Endothelial cell of umbilical vein (primary cell): ENCODE measurements at regions not wholly inside any gene's neighbourhood (a gene's known extent, or its start where the extent isn't known, plus 50 kb on each side); places are given as distances from the start of the nearest gene placed in this dataset.

Experiments used
- BruUV-seq: library from RNA; stranded (reverse); fragments of 400-500 nt; replicated peaks from 2 replicates; lab custom pipeline; 2021; lab: Mats Ljungman, UMichigan
- CTCF ChIA-PET: fragments of 300-600, 350-600 bp; sonication (Branson Sonifier 250); formaldehyde crosslinking; loops from one replicate; lab custom pipeline; 2021; ENCODE audit warnings: antibody characterized with exemption, inconsistent platforms; lab: Charles Lee
- POLR2A ChIA-PET: fragments of 300-600, 350-600 bp; sonication (Branson Sonifier 250); formaldehyde crosslinking; loops from one replicate; lab custom pipeline; 2021; ENCODE audit warnings: antibody characterized with exemption, inconsistent platforms; lab: Charles Lee
- DNase-seq: peaks from one replicate; pipeline ENCODE4 v3.0.0-alpha.2; 2011; ENCODE audit warnings: low read depth, low spot score
- FAIRE-seq: peaks from 2 replicates; lab custom pipeline; 2011; peaks lifted over from hg19 to GRCh38; lab: Jason Lieb, UNC
- H2AFZ ChIP-seq: 2 replicates; pipeline ENCODE4 v1.6.0; 2012; ENCODE audit warnings: low read depth, low read length, control low read depth, inconsistent platforms
- H3K27ac ChIP-seq: 2 replicates; pipeline ENCODE4 v1.5.1; 2011; ENCODE audit warnings: low read depth, mild to moderate bottlenecking, control low read depth, low read length, moderate library complexity; ENCODE audit not compliant: insufficient read depth
- H3K27me3 ChIP-seq, 2 experiments: 2 replicates each; pipeline versions ENCODE4 v1.6.0 to v1.6.1; 2011; ENCODE audit warnings: low read length in 2 of 2, mixed read lengths in 1 of 2; ENCODE audit not compliant: control insufficient read depth in 2 of 2, insufficient read depth in 2 of 2
- H3K36me3 ChIP-seq, 2 experiments: 2 replicates in 1 of 2; 3 replicates in 1 of 2; pipeline ENCODE4 v1.5.1; 2011; ENCODE audit warnings: low read length in 2 of 2, mild to moderate bottlenecking in 1 of 2, moderate library complexity in 1 of 2; ENCODE audit not compliant: control insufficient read depth in 2 of 2, insufficient read depth in 2 of 2; ENCODE audit errors: extremely low read depth in 1 of 2
- H3K4me1 ChIP-seq: 3 replicates; pipeline ENCODE4 v1.5.1; 2011; ENCODE audit warnings: mild to moderate bottlenecking, low read length; ENCODE audit not compliant: control insufficient read depth, insufficient read depth; ENCODE audit errors: extremely low read depth
- H3K4me2 ChIP-seq: 2 replicates; pipeline ENCODE4 v1.6.1; 2011; ENCODE audit warnings: low read length, control low read depth, mixed read lengths; ENCODE audit not compliant: insufficient read depth
- H3K4me3 ChIP-seq, 3 experiments: fragments of 200-600 bp in 1 of 3; sonication (generic), shearing (Covaris generic) in 1 of 3; replicated peaks in 1 of 3; 2 replicates each; pipeline ENCODE4 v1.5.1; 2011 to 2016; ENCODE audit warnings: control low read depth in 3 of 3, low read length in 3 of 3, mild to moderate bottlenecking in 2 of 3, inconsistent platforms in 1 of 3, low read depth in 1 of 3, moderate library complexity in 1 of 3; ENCODE audit not compliant: insufficient read depth in 1 of 3
- H3K79me2 ChIP-seq: 2 replicates; pipeline ENCODE4 v1.6.0; 2012; ENCODE audit warnings: low read length, inconsistent platforms; ENCODE audit not compliant: control insufficient read depth, insufficient read depth
- H3K9ac ChIP-seq: replicated peaks from 2 replicates; pipeline ENCODE3; 2011; ENCODE audit warnings: low read length, control low read depth; ENCODE audit not compliant: insufficient read depth; ENCODE audit errors: extremely low read depth
- H3K9me1 ChIP-seq: replicated peaks from 3 replicates; pipeline ENCODE4 v1.6.0; 2011; ENCODE audit warnings: mild to moderate bottlenecking, low read length; ENCODE audit not compliant: control insufficient read depth, insufficient read depth; ENCODE audit errors: extremely low read depth
- H3K9me3 ChIP-seq: replicated peaks from 2 replicates; pipeline ENCODE4 v1.5.1; 2012; ENCODE audit warnings: low read length, inconsistent platforms; ENCODE audit not compliant: control insufficient read depth, insufficient read depth
- H4K20me1 ChIP-seq: replicated peaks from 2 replicates; pipeline ENCODE3; 2011; ENCODE audit warnings: mild to moderate bottlenecking, low read length; ENCODE audit not compliant: control insufficient read depth, insufficient read depth; ENCODE audit errors: extremely low read depth
- CTCF ChIP-seq, 2 donors: IDR thresholded peaks; 1 replicate in 1 of 2; 2 replicates in 1 of 2; pipeline ENCODE4 v1.5.1; 2011; ENCODE audit warnings: low read length in 2 of 2, mild to moderate bottlenecking in 2 of 2, moderate library complexity in 2 of 2, control low read depth in 1 of 2, inconsistent platforms in 1 of 2, low read depth in 1 of 2; ENCODE audit not compliant: insufficient read depth in 1 of 2; ENCODE audit errors: extremely low read depth in 1 of 2
- EZH2 ChIP-seq: IDR thresholded peaks from 2 replicates; pipeline ENCODE4 v1.6.1; 2012; ENCODE audit warnings: borderline replicate concordance, low read depth, mild to moderate bottlenecking, moderate library complexity, low read length, inconsistent platforms; ENCODE audit not compliant: severe bottlenecking
- FOS ChIP-seq: IDR thresholded peaks from 2 replicates; pipeline ENCODE4 v1.6.1; 2011; ENCODE audit warnings: mild to moderate bottlenecking, low read length, moderate library complexity, borderline replicate concordance; ENCODE audit not compliant: insufficient read depth
- GATA2 ChIP-seq: IDR thresholded peaks from 2 replicates; pipeline ENCODE4 v1.7.0; 2011; ENCODE audit warnings: low read depth, mild to moderate bottlenecking, moderate library complexity, mixed read lengths, low read length; ENCODE audit not compliant: insufficient read length, insufficient read depth
- JUN ChIP-seq: IDR thresholded peaks from 2 replicates; pipeline ENCODE4 v1.6.1; 2011; ENCODE audit warnings: borderline replicate concordance, low read depth; ENCODE audit not compliant: insufficient read length, insufficient read depth
- MAX ChIP-seq: IDR thresholded peaks from 2 replicates; pipeline ENCODE4 v1.6.1; 2011; ENCODE audit not compliant: insufficient read depth, insufficient read length
- MYC ChIP-seq: IDR thresholded peaks from one replicate; pipeline ENCODE4 v1.6.1; 2011; ENCODE audit warnings: mild to moderate bottlenecking, low read depth, low read length
- POLR2A ChIP-seq: IDR thresholded peaks from 2 replicates; pipeline ENCODE4 v1.6.1; 2012; ENCODE audit warnings: low read depth, mild to moderate bottlenecking, control low read depth, low read length
- POLR2AphosphoS5 ChIP-seq: IDR thresholded peaks from 2 replicates; pipeline ENCODE4 v1.6.1; 2012; ENCODE audit warnings: low read depth, mild to moderate bottlenecking, control low read depth, low read length, moderate library complexity; ENCODE audit not compliant: insufficient read depth
- dilution Hi-C: fragments of 300-500 bp; cut with MboI; formaldehyde crosslinking; loops from one replicate; pipeline ENCODE4 v1.15.0; 2019; ENCODE audit warnings: low sequenced_read_pairs; ENCODE audit not compliant: extremely low pct_ligation_motif_present
- intact Hi-C: fragments of 100-400 bp; cut with micrococcal nuclease; formaldehyde crosslinking; loops from one replicate; pipeline ENCODE4 v1.10.0; 2022

- Histone ChIP-seq H3K4me1 (no peaks in the 10 kb centered on the region), H3K9ac (no peak overlapping the region), H3K4me2 (no peak overlapping the region), H3K79me2 (no peaks in the 10 kb centered on the region), H2AFZ (no peak overlapping the region), H4K20me1 (no peaks in the 10 kb centered on the region), H3K9me1 (no peaks in the 10 kb centered on the region), H3K27me3 (no peaks in the 10 kb centered on the region), H3K4me3 (no peak overlapping the region), H3K36me3 (no peaks in the 10 kb centered on the region), H3K9me3 (peaks cover 2% of the 10 kb centered on the region), H3K27ac (no peak overlapping the region)
- DNase-seq (no peak), FAIRE-seq (no peak)
- ChIA-PET POLR2A (no interaction called here), CTCF (no interaction called here)
- dilution Hi-C loops = no loop called here
- intact Hi-C loops = no loop called here
- no peak for TF ChIP-seq FOS
- TF ChIP-seq GATA2 = no peak
- no peak for TF ChIP-seq POLR2AphosphoS5
- TF ChIP-seq JUN = no peak
- no peak for TF ChIP-seq EZH2
- no peak for TF ChIP-seq MYC
- TF ChIP-seq CTCF (IDR thresholded peaks at IDR 0.05; ENCODE audit: extremely low read depth in 1 of 2, insufficient read depth in 1 of 2, low read depth in 1 of 2, low read length in 2 of 2) = no peak
- no peak for TF ChIP-seq POLR2A
- no peak for TF ChIP-seq MAX
- no TSS peak for BruUV-seq
These were observed 407.3 kb upstream of the ADARB2 start for GRCh38 chr10:2144584-2144983.
